ENCODE measurements at regions not wholly inside any gene's neighbourhood (a gene's known extent, or its start where the extent isn't known, plus 50 kb on each side); places are given as distances from the start of the nearest gene placed in this dataset.
A peak's percentile ranks its signal among the peaks of the same experiment; 100 is the strongest.
"Not testable (repeated sequence)": the region's sequence is repeated elsewhere in the genome, so short reads cannot be mapped to it uniquely, and the experiment has no call there.

DNA sequence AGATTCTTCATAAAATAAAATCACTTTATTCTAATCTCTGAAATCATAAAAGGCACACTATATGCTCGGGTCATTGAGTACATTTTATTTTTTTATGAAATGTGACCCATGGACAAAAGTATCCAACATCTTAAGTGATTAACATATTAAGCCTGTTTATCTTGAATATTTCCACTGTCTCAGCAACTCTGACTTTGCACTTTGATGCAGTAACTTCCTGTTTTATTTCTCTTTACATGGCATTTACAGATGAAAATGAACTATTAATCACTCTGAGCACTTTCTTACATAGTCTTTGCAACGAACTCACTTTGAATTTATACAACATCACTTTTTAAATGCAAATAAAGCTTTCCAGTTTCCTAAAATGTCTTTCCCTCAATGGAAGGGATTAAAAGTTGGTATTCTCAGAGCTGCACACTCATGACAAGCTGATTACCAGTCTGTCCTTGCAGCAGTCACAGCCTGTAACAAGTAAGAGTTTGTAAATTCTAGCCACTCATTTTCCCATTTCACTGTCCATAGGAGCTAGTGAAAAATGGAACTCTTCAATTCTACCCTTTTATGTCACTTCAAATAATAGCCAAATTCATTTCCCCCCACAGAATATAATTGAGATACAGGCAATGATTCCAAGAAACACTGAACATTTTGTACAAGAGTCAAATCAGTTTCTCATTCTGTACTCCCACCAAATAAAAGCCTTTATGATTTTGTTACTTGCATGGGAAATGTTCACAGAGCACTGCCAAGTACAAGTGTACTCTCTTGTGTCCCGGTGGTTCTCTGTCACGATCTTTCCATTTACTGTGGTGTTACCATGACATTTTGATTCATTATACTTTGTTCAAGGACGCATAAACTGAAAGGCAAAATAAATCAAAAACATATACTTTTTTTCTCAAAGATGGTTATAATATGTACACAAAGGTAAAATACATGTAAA lies 1968.9 kb downstream of the PCDH9 start:
- Histone ChIP-seq H3K27me3 (no peaks in the 10 kb centered on the region), H3K27ac (no peak overlapping the region), H3K4me1 (peaks cover 0 to 9% (median 0%) of the 10 kb centered on the region in 3 donors), H3K9me3 (no peaks in the 10 kb centered on the region), H3K4me3 (peak overlapping the region in 2 of 4 donors; percentile 1 to 34), H3K36me3 (no peaks in the 10 kb centered on the region)
- TF ChIP-seq, protein P1, sequence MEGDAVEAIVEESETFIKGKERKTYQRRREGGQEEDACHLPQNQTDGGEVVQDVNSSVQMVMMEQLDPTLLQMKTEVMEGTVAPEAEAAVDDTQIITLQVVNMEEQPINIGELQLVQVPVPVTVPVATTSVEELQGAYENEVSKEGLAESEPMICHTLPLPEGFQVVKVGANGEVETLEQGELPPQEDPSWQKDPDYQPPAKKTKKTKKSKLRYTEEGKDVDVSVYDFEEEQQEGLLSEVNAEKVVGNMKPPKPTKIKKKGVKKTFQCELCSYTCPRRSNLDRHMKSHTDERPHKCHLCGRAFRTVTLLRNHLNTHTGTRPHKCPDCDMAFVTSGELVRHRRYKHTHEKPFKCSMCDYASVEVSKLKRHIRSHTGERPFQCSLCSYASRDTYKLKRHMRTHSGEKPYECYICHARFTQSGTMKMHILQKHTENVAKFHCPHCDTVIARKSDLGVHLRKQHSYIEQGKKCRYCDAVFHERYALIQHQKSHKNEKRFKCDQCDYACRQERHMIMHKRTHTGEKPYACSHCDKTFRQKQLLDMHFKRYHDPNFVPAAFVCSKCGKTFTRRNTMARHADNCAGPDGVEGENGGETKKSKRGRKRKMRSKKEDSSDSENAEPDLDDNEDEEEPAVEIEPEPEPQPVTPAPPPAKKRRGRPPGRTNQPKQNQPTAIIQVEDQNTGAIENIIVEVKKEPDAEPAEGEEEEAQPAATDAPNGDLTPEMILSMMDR (IDR thresholded peaks at IDR 0.05): no peak
- no peak for TF ChIP-seq POLR2A (IDR thresholded peaks at IDR 0.05)
- no peak for DNase-seq
- 34 to 39% methylated on average over 5 of the region's 5 CpGs for WGBS, 2 donors
- intact Hi-C loops (cut with DNase I): no loop called here

GRCh38 chr13:65240773-65241172 lies 1989.4 kb downstream of the PCDH9 start:
- Histone ChIP-seq H3K27me3 (no peaks in the 10 kb centered on the region), H3K27ac (no peak overlapping the region), H3K36me3 (no peaks in the 10 kb centered on the region), H3K4me3 (no peak overlapping the region), H3K4me1 (no peaks in the 10 kb centered on the region), H3K9me3 (peaks cover 0 to 7% (median 0%) of the 10 kb centered on the region in 3 donors)
- no peak for DNase-seq
- intact Hi-C loops (cut with DNase I): no loop called here
- no peak for TF ChIP-seq POLR2A (IDR thresholded peaks at IDR 0.05)
- TF ChIP-seq, protein P1 (IDR thresholded peaks at IDR 0.05): no peak
- WGBS, 2 donors: 95 to 96% methylated on average over 1 of the region's 1 CpG

GRCh38 chr13:65236841-65237418 lies 1993.2 kb downstream of the PCDH9 start:
- intact Hi-C loops (cut with DNase I): no loop called here
- no peak for DNase-seq
- 74 to 90% methylated on average over 5 to 6 of the region's 6 CpGs for WGBS, 2 donors
- H3K27me3 ChIP-seq: no peaks in the 10 kb centered on the region
- H3K9me3 ChIP-seq: peaks cover 0 to 7% (median 0%) of the 10 kb centered on the region in 3 donors
- H3K27ac ChIP-seq: no peak overlapping the region
- H3K36me3 ChIP-seq: no peaks in the 10 kb centered on the region
- TF ChIP-seq, protein P1 (IDR thresholded peaks at IDR 0.05): no peak
- no peak for TF ChIP-seq POLR2A (IDR thresholded peaks at IDR 0.05)
- no peak overlapping the region for H3K4me3 ChIP-seq
- H3K4me1 ChIP-seq: no peaks in the 10 kb centered on the region

DNA sequence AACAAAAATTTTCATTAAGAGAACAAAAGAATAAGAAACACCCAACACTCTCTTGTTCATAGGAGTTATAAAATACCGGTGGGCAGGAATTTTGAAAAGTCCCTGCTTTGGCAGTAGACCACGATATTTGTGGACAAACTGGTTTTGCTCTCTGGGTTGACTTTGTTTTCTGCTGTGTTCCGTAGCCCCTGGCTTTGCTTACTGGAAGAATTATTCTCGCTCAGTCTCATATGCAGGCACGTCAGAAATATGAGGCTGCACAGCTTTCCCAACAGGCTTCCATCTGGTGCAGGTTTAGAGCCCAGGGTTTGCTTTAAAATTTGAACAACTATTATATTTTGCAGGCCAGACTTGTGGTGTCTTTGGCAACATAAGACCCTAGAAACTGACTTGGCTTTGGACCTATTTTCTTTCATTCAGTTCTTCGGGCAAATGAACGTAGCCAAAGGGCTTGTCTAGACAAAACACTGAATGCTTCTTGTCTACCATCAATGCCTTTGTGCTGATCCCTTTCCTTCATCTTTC lies 2012.6 kb downstream of the PCDH9 start:
- H3K4me3 ChIP-seq: no peak overlapping the region
- 38 to 52% methylated on average over 7 of the region's 7 CpGs for WGBS, 2 donors
- H3K27ac ChIP-seq: no peak overlapping the region
- H3K9me3 ChIP-seq: no peaks in the 10 kb centered on the region
- intact Hi-C loops (cut with DNase I): no loop called here
- H3K4me1 ChIP-seq: peaks cover 0 to 6% (median 0%) of the 10 kb centered on the region in 3 donors
- H3K36me3 ChIP-seq: no peaks in the 10 kb centered on the region
- TF ChIP-seq, protein P1 (IDR thresholded peaks at IDR 0.05): no peak
- no peak for TF ChIP-seq POLR2A (IDR thresholded peaks at IDR 0.05)
- H3K27me3 ChIP-seq: no peaks in the 10 kb centered on the region
- DNase-seq: no peak

GRCh38 chr13:65202845-65203244 lies 2027.3 kb downstream of the PCDH9 start:
- H3K4me1 ChIP-seq; H3K9me3 ChIP-seq; H3K36me3 ChIP-seq; H3K4me3 ChIP-seq; H3K27ac ChIP-seq; H3K27me3 ChIP-seq; intact Hi-C loops (cut with DNase I); DNase-seq: not testable (repeated sequence)
- WGBS, 2 donors: 78 to 90% methylated on average over 1 to 2 of the region's 2 CpGs
